ENCODE measurements at regions not wholly inside any gene's neighbourhood (a gene's known extent, or its start where the extent isn't known, plus 50 kb on each side); places are given as distances from the start of the nearest gene placed in this dataset.

GRCh38 chr10:28952523-28952922 lies 275.2 kb downstream of the BAMBI start:
- Histone ChIP-seq H3K4me2 (ENCODE audit: low read depth, low read length, poor library complexity, severe bottlenecking) (no peak overlapping the region), H3K9me3 (ENCODE audit: low read length) (no peaks in the 10 kb centered on the region), H2AFZ (ENCODE audit: low read length) (no peak overlapping the region), H4K20me1 (ENCODE audit: insufficient read depth, low read depth, low read length) (no peaks in the 10 kb centered on the region), H3K9ac (ENCODE audit: low read length) (no peak overlapping the region), H3K27me3 (ENCODE audit: low read length) (no peaks in the 10 kb centered on the region), H3K9me2 (replicated peaks; ENCODE audit: insufficient read depth, low read length) (no peaks in the 10 kb centered on the region), H3K27ac (ENCODE audit: low read length) (no peak overlapping the region), H3K4me3 (ENCODE audit: low read length) (no peak overlapping the region), H3K79me2 (ENCODE audit: low read length) (no peaks in the 10 kb centered on the region), H3K4me1 (ENCODE audit: low read length) (0 out of 2 replicates have a peak, but pooled peaks cover 4% of the 10 kb centered on the region), H3K36me3 (ENCODE audit: insufficient read depth, low read length) (no peaks in the 10 kb centered on the region)
- no peak for DNase-seq

GRCh38 chr10:28954211-28954610 lies 276.9 kb downstream of the BAMBI start:
- Histone ChIP-seq H3K4me3 (ENCODE audit: low read length) (no peak overlapping the region), H3K9me2 (replicated peaks; ENCODE audit: insufficient read depth, low read length) (no peaks in the 10 kb centered on the region)

GRCh38 chr10:28958468-28958867 lies 281.1 kb downstream of the BAMBI start:
- Histone ChIP-seq H3K79me2 (ENCODE audit: low read length) (no peaks in the 10 kb centered on the region), H3K27ac (ENCODE audit: low read length) (no peak overlapping the region), H3K9ac (ENCODE audit: low read length) (no peak overlapping the region), H3K9me2 (replicated peaks; ENCODE audit: insufficient read depth, low read length) (no peaks in the 10 kb centered on the region), H4K20me1 (ENCODE audit: insufficient read depth, low read depth, low read length) (no peaks in the 10 kb centered on the region), H3K4me3 (ENCODE audit: low read length) (no peak overlapping the region), H3K9me3 (ENCODE audit: low read length) (no peaks in the 10 kb centered on the region), H2AFZ (ENCODE audit: low read length) (no peak overlapping the region), H3K36me3 (ENCODE audit: insufficient read depth, low read length) (no peaks in the 10 kb centered on the region), H3K4me2 (ENCODE audit: low read depth, low read length, poor library complexity, severe bottlenecking) (no peak overlapping the region), H3K4me1 (ENCODE audit: low read length) (no peaks in the 10 kb centered on the region), H3K27me3 (ENCODE audit: low read length) (no peaks in the 10 kb centered on the region)
- no peak for DNase-seq

More at GRCh38 chr10:28954211-28954610, 276.9 kb downstream of the BAMBI start:
- Histone ChIP-seq H3K27ac (ENCODE audit: low read length) (no peak overlapping the region), H3K9ac (ENCODE audit: low read length) (no peak overlapping the region), H3K36me3 (ENCODE audit: insufficient read depth, low read length) (no peaks in the 10 kb centered on the region), H3K27me3 (ENCODE audit: low read length) (no peaks in the 10 kb centered on the region), H2AFZ (ENCODE audit: low read length) (no peak overlapping the region), H4K20me1 (ENCODE audit: insufficient read depth, low read depth, low read length) (no peaks in the 10 kb centered on the region), H3K4me2 (ENCODE audit: low read depth, low read length, poor library complexity, severe bottlenecking) (no peak overlapping the region), H3K9me3 (ENCODE audit: low read length) (no peaks in the 10 kb centered on the region), H3K79me2 (ENCODE audit: low read length) (no peaks in the 10 kb centered on the region), H3K4me1 (ENCODE audit: low read length) (0 out of 2 replicates have a peak, but pooled peaks cover 4% of the 10 kb centered on the region)
- DNase-seq, result no peak

GRCh38 chr10:28959850-28960501 lies 282.7 kb downstream of the BAMBI start:
- Histone ChIP-seq H3K27me3 (ENCODE audit: low read length) (no peaks in the 10 kb centered on the region), H3K27ac (ENCODE audit: low read length) (no peak overlapping the region), H3K9me2 (replicated peaks; ENCODE audit: insufficient read depth, low read length) (no peaks in the 10 kb centered on the region), H3K4me1 (ENCODE audit: low read length) (no peaks in the 10 kb centered on the region), H3K79me2 (ENCODE audit: low read length) (no peaks in the 10 kb centered on the region), H3K4me2 (ENCODE audit: low read depth, low read length, poor library complexity, severe bottlenecking) (no peak overlapping the region), H4K20me1 (ENCODE audit: insufficient read depth, low read depth, low read length) (no peaks in the 10 kb centered on the region), H3K36me3 (ENCODE audit: insufficient read depth, low read length) (no peaks in the 10 kb centered on the region), H2AFZ (ENCODE audit: low read length) (no peak overlapping the region), H3K9me3 (ENCODE audit: low read length) (no peaks in the 10 kb centered on the region), H3K9ac (ENCODE audit: low read length) (no peak overlapping the region), H3K4me3 (ENCODE audit: low read length) (no peak overlapping the region)
- no peak for DNase-seq

GRCh38 chr10:28962768-28963167 lies 285.4 kb downstream of the BAMBI start:
- H4K20me1 ChIP-seq (ENCODE audit: insufficient read depth, low read depth, low read length), result no peaks in the 10 kb centered on the region
- no peak overlapping the region for H3K9ac ChIP-seq (ENCODE audit: low read length)
- no peaks in the 10 kb centered on the region for H3K9me2 ChIP-seq (replicated peaks; ENCODE audit: insufficient read depth, low read length)
- no peak overlapping the region for H3K4me3 ChIP-seq (ENCODE audit: low read length)
- no peaks in the 10 kb centered on the region for H3K27me3 ChIP-seq (ENCODE audit: low read length)
- DNase-seq, result no peak
- no peaks in the 10 kb centered on the region for H3K36me3 ChIP-seq (ENCODE audit: insufficient read depth, low read length)
- no peak overlapping the region for H3K27ac ChIP-seq (ENCODE audit: low read length)
- no peaks in the 10 kb centered on the region for H3K79me2 ChIP-seq (ENCODE audit: low read length)
- H3K4me2 ChIP-seq (ENCODE audit: low read depth, low read length, poor library complexity, severe bottlenecking), result no peak overlapping the region
- no peaks in the 10 kb centered on the region for H3K4me1 ChIP-seq (ENCODE audit: low read length)
- H3K9me3 ChIP-seq (ENCODE audit: low read length), result no peaks in the 10 kb centered on the region
- H2AFZ ChIP-seq (ENCODE audit: low read length), result no peak overlapping the region

- Histone ChIP-seq H3K4me3 (ENCODE audit: low read length) (no peak overlapping the region), H3K9ac (ENCODE audit: low read length) (no peak overlapping the region), H3K9me3 (ENCODE audit: low read length) (no peaks in the 10 kb centered on the region), H3K9me2 (replicated peaks; ENCODE audit: insufficient read depth, low read length) (no peaks in the 10 kb centered on the region), H3K4me1 (ENCODE audit: low read length) (no peaks in the 10 kb centered on the region), H3K27me3 (ENCODE audit: low read length) (no peaks in the 10 kb centered on the region), H4K20me1 (ENCODE audit: insufficient read depth, low read depth, low read length) (no peaks in the 10 kb centered on the region), H3K27ac (ENCODE audit: low read length) (no peak overlapping the region), H3K79me2 (ENCODE audit: low read length) (no peaks in the 10 kb centered on the region), H3K4me2 (ENCODE audit: low read depth, low read length, poor library complexity, severe bottlenecking) (no peak overlapping the region), H3K36me3 (ENCODE audit: insufficient read depth, low read length) (no peaks in the 10 kb centered on the region), H2AFZ (ENCODE audit: low read length) (no peak overlapping the region)
- DNase-seq, result no peak
Observed at GRCh38 chr10:28963539-28964221, 286.4 kb downstream of the BAMBI start.

GRCh38 chr10:28965937-28966336 lies 288.6 kb downstream of the BAMBI start:
- Histone ChIP-seq H3K9me3 (ENCODE audit: low read length) (no peaks in the 10 kb centered on the region), H3K27me3 (ENCODE audit: low read length) (no peaks in the 10 kb centered on the region), H3K9ac (ENCODE audit: low read length) (no peak overlapping the region), H3K4me1 (ENCODE audit: low read length) (no peaks in the 10 kb centered on the region), H4K20me1 (ENCODE audit: insufficient read depth, low read depth, low read length) (no peaks in the 10 kb centered on the region), H3K9me2 (replicated peaks; ENCODE audit: insufficient read depth, low read length) (no peaks in the 10 kb centered on the region), H3K27ac (ENCODE audit: low read length) (no peak overlapping the region), H3K4me3 (ENCODE audit: low read length) (no peak overlapping the region), H3K36me3 (ENCODE audit: insufficient read depth, low read length) (no peaks in the 10 kb centered on the region), H3K79me2 (ENCODE audit: low read length) (no peaks in the 10 kb centered on the region), H2AFZ (ENCODE audit: low read length) (no peak overlapping the region), H3K4me2 (ENCODE audit: low read depth, low read length, poor library complexity, severe bottlenecking) (no peak overlapping the region)
- no peak for DNase-seq

GRCh38 chr10:28967031-28967430 lies 289.7 kb downstream of the BAMBI start:
- no peak for DNase-seq
- no peaks in the 10 kb centered on the region for H3K9me2 ChIP-seq (replicated peaks; ENCODE audit: insufficient read depth, low read length)
- no peaks in the 10 kb centered on the region for H3K9me3 ChIP-seq (ENCODE audit: low read length)
- H2AFZ ChIP-seq (ENCODE audit: low read length), result no peak overlapping the region
- H3K27ac ChIP-seq (ENCODE audit: low read length), result no peak overlapping the region
- no peaks in the 10 kb centered on the region for H4K20me1 ChIP-seq (ENCODE audit: insufficient read depth, low read depth, low read length)
- no peak overlapping the region for H3K4me3 ChIP-seq (ENCODE audit: low read length)
- H3K9ac ChIP-seq (ENCODE audit: low read length), result no peak overlapping the region
- H3K4me2 ChIP-seq (ENCODE audit: low read depth, low read length, poor library complexity, severe bottlenecking), result no peak overlapping the region
- H3K36me3 ChIP-seq (ENCODE audit: insufficient read depth, low read length), result no peaks in the 10 kb centered on the region
- H3K27me3 ChIP-seq (ENCODE audit: low read length), result no peaks in the 10 kb centered on the region
- H3K4me1 ChIP-seq (ENCODE audit: low read length), result no peaks in the 10 kb centered on the region
- no peaks in the 10 kb centered on the region for H3K79me2 ChIP-seq (ENCODE audit: low read length)

All from Karpas-422 (cell line).